Hematopoietic multipotent progenitor cell treated with erythropoietin and hydrocortisone succinate and interleukin-3 and kit ligand, for 4 days (in vitro differentiated cells): ENCODE measurements at regions not wholly inside any gene's neighbourhood (a gene's known extent, or its start where the extent isn't known, plus 50 kb on each side); places are given as distances from the start of the nearest gene placed in this dataset.
"Not testable (repeated sequence)": the region's sequence is repeated elsewhere in the genome, so short reads cannot be mapped to it uniquely, and the experiment has no call there.

Experiments
- DNase-seq: peaks from one replicate; pipeline ENCODE4 v3.0.0-alpha.2; 2015

GRCh38 chr5:117359895-117360294 is 785.3 kb upstream of the SEMA6A start:
- no peak for DNase-seq

- DNase-seq, result no peak
Observed at GRCh38 chr5:117357886-117358285, 783.3 kb upstream of the SEMA6A start.

- no peak for DNase-seq
Observed at GRCh38 chr5:117347280-117347679, 772.7 kb upstream of the SEMA6A start.

- DNase-seq, result not testable (repeated sequence)
Observed at GRCh38 chr5:117343726-117344125, 769.1 kb upstream of the SEMA6A start.

- no peak for DNase-seq
Observed at GRCh38 chr5:117337064-117337749, 762.6 kb upstream of the SEMA6A start.

GRCh38 chr5:117336208-117336607 is 761.6 kb upstream of the SEMA6A start:
- DNase-seq, result no peak

- no peak for DNase-seq
Observed at GRCh38 chr5:117333011-117333410, 758.4 kb upstream of the SEMA6A start.

- no peak for DNase-seq
Observed at GRCh38 chr5:117332341-117332740, 757.7 kb upstream of the SEMA6A start.

GRCh38 chr5:117327511-117327910 is 752.9 kb upstream of the SEMA6A start:
- DNase-seq, result no peak

- no peak for DNase-seq
Observed at GRCh38 chr5:117326997-117327396, 752.4 kb upstream of the SEMA6A start.

- DNase-seq, result no peak
Observed at GRCh38 chr5:117318528-117318927, 743.9 kb upstream of the SEMA6A start.

GRCh38 chr5:117315170-117315569 is 740.5 kb upstream of the SEMA6A start:
- DNase-seq, result no peak

GRCh38 chr5:117304512-117305107 is 730.0 kb upstream of the SEMA6A start:
- not testable (repeated sequence) for DNase-seq

GRCh38 chr5:117302949-117303348 is 728.3 kb upstream of the SEMA6A start:
- DNase-seq, result no peak

- no peak for DNase-seq
Observed at GRCh38 chr5:117302473-117302872, 727.9 kb upstream of the SEMA6A start.

- DNase-seq, result no peak
Observed at GRCh38 chr5:117299936-117300328, 725.3 kb upstream of the SEMA6A start.

GRCh38 chr5:117299224-117299935 is 724.8 kb upstream of the SEMA6A start:
- DNase-seq, result no peak

- DNase-seq, result no peak
Observed at GRCh38 chr5:117296872-117297271, 722.2 kb upstream of the SEMA6A start.

GRCh38 chr5:117295941-117296340 is 721.3 kb upstream of the SEMA6A start:
- DNase-seq, result no peak

GRCh38 chr5:117286813-117287212 is 712.2 kb upstream of the SEMA6A start:
- DNase-seq, result no peak

- DNase-seq, result no peak
Observed at GRCh38 chr5:117271656-117272055, 697.0 kb upstream of the SEMA6A start.

- no peak for DNase-seq
Observed at GRCh38 chr5:117266280-117266679, 691.7 kb upstream of the SEMA6A start.

GRCh38 chr5:117263231-117263630 is 688.6 kb upstream of the SEMA6A start:
- no peak for DNase-seq

- DNase-seq, result no peak
Observed at GRCh38 chr5:117262572-117263131, 688.0 kb upstream of the SEMA6A start.
